Suppressor macrophage (primary cell): ENCODE measurements at regions not wholly inside any gene's neighbourhood (a gene's known extent, or its start where the extent isn't known, plus 50 kb on each side); places are given as distances from the start of the nearest gene placed in this dataset.
"Not testable (repeated sequence)": the region's sequence is repeated elsewhere in the genome, so short reads cannot be mapped to it uniquely, and the experiment has no call there.

Experiments
- DNase-seq, 4 experiments: peaks; one replicate each; pipeline ENCODE4 v3.0.0-alpha.2; 2020 to 2022

- no peak for DNase-seq
Measured at GRCh38 chr1:72485801-72486200, 203.5 kb upstream of the NEGR1 start.

DNA sequence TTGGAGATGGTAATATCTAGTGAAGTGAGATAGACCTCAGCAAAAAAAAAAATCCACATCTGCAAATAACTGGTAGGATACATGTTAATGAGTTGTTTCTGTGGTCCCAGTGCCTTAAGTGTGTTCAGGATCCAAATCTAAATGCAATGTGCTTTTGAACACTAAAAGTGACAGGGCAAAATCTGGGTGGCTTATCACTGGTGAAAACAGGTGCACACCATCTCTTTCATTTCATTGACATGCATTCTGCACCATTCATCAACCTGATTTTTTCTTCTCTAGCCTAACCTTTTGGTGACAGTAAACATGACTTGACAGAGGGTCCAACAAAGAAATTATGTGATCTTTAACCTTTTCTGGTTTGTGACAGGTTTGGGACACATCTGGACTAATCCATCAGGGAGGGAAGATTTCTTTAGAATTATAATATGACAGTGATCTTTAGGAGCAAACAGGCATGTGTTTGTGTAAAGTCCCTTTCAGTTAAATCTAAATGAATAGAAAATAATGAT, 201.6 kb upstream of the NEGR1 start:
- no peak for DNase-seq

DNA sequence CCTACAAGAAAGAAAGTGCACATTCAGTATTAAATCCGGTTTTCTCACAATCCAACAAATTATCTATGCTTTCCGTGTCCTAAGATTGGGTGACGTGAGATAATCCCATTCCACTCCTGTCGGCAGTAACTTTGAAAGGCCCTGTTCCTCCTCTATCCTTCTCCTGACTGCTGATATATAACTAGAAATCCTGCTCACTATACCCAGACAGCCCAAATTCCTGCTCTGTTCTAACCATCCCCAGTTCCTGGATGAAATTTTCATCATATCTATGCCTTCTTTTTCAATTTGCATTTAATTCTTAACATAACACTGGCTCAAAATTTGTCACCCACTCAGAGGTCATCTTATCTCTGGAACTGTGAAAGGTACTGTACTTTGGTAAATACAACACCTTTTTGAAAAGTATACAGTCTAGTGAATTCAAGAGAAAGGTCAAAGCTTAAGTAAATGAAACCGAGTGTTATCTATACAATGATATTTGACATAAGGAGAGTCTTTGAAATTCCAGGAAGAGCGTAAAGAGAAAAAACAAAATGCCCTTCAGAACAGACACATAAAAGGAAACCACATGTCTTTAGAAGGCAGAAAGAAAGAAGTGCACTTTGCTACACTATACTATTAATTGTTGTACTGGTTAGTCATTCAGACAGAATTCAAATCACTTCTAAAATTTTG, 200.5 kb upstream of the NEGR1 start:
- no peak for DNase-seq

- DNase-seq = no peak
Measured at GRCh38 chr1:72481420-72481970, 199.2 kb upstream of the NEGR1 start.

DNA sequence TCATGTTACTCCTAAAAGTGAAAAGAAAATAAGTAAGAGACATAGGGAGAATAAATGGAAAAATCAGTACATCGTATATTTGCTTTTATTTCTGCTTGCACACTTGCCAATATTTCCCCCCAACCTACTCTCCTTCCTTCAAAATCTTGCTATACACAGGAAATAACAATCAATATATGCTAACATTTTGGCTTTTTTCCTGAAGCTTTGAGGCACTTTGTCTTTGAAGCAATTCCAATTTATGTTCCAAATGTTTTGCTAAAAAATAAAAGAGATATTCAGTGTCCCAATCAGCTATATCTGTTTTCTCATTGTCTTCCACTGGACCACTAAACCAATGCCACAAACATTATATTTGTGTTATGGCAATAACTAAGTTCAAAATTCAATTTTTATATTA, 184.0 kb upstream of the NEGR1 start:
- no peak for DNase-seq

DNA sequence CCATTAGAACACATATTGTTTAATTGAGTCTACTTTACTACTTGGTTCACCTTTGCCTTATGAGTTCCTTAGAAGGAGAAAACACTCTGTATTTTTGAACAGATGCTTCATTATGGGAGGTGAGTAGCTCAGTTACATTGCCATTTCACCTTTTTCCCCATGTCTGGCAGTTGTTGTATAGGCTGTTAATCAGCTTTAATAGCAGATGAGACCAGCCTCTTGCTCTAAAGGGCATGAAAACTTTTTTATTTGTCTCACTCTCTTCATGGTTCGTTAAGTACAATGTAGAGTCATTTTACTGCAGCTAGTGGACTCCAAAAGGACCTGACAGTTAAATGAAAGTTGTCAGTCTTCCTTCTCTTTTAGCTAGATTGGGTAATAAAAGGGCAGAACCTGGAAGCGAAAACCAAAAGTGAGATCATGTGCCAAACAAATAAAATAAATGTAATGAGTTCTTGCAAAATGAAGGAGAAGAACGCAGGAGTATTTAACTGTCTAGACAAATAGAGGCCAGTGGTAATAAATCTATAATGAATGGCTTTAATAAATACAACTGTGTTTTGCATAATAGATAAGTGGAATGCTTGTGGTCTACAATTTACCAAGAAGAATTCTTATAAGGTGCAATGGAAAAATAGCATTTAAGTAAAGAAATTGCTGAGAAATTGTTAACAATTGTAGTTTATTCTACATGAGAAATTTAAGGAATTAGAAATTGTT, 180.0 kb upstream of the NEGR1 start:
- DNase-seq = no peak

DNA sequence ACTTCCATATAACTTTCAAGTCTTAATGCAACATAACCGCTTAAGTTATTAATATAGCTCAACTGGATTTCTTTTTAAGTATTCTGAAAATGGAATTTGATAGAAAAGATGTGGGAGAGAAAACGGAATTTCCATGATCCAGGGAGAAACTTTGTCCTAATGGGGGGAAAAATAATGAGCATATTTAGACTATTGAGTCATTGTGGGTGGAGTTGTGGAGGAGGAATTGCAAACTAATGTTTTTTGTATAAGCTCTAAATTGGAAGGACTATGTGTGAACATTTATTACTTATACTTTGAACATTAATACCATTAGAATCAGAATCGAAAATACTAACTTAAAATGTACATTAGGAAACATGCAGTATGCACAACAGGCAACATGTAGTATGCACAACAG, 159.9 kb upstream of the NEGR1 start:
- DNase-seq = no peak

DNA sequence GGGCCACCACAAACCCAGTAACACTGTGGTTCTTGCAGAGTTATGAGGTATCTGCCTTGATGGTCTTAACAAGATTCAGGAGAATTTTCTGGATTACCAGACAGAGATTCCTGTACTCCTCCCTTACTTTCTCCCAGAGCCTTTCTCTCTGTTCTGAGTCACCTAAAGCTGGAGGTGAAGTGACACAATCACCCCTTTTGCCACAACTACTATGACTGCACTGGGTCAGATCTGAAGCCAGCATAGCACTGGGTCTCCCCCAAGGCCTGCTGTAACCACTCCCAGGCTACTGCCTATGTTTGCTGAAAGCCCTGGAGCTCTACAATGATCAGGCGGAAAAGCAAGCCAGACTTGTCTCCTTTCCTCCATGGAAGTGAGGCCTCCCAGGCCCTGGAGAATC, 156.7 kb upstream of the NEGR1 start:
- no peak for DNase-seq

DNA sequence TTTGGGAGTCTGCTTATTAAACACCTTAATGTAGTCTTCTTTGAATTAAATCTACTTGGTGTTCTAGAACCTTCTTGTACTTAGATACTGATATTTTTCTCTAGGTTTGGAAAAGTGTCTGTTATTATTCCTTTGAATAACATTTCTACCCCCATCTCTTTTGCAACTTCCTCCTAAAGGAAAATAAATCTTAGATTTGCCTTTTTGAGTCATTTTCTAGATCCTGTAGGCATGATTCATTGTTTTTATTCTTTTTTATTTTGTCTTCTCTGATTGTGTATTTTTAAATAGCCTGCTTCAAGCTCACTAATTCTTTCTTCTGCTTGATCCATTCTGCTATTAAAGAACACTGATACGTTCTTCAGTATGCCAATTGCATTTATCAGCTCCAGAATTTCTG, 155.9 kb upstream of the NEGR1 start:
- DNase-seq = peak in 1 of 4 experiments; percentile 2

GRCh38 chr1:72435025-72435424, 152.7 kb upstream of the NEGR1 start:
- DNase-seq = peak in 2 of 4 experiments; percentile 4 to 7

DNA sequence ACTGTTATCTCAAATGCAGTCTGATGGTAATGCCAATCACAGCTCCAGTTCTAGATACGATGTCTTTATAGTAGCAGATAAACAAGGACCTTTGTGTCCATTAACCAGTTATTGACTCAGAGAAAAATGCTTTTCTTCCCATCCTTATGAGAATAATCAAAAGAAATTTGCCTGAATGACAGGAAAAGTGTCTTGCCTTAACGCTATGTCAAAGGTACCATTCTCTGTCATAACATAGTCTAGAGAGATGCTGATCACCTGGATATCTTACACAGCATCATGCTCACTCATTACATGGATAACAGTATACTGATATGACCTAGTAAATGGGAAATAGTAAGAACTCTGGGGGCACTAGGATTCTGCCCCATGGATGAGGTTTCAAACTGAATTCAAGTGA, 151.7 kb upstream of the NEGR1 start:
- no peak for DNase-seq

- no peak for DNase-seq
Measured at GRCh38 chr1:72433591-72433990, 151.3 kb upstream of the NEGR1 start.

GRCh38 chr1:72432645-72433267, 150.4 kb upstream of the NEGR1 start:
- DNase-seq = peak in 3 of 4 experiments; percentile 2 to 28 (median 13)

GRCh38 chr1:72431810-72432209, 149.5 kb upstream of the NEGR1 start:
- no peak for DNase-seq

GRCh38 chr1:72428276-72428675, 145.9 kb upstream of the NEGR1 start:
- not testable (repeated sequence) for DNase-seq

DNA sequence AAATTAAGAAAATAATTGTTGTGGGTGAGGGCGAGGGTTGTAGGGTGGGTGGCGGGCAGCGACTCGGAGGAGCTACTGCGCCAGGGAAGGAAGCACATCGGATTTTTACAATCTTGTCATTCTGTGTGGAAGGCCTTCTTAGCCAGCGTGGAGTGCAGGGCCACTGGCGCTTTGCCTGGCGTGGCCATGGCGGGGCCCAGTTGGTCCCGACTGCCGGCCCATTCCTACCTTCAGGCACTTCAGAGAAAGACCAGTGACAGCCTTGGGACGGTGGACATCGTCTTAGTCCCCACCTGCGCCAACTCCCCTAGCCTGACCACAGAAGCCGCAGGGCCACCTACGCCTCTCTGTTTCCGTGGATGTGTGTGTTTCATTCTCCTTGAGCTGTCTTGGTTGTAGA, 136.9 kb upstream of the NEGR1 start:
- no peak for DNase-seq

DNA sequence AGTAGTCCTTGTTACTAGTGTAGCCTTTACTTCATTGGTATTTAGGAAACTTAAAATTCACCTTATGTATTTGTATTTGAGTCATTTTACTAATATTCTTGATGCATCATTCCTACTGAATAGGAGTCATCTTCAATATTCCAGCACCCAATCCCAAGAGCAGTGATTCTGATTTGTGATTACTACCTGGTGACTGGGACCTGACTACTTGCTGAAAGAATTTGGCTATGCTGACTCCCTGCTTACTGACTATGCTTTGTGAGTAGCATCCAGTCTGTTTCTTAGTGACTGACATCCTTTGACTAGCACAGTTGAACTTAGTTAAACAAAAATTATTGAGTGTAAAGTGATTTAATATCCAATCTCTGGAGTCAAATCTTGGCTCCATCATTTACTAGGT, 129.9 kb upstream of the NEGR1 start:
- no peak for DNase-seq

GRCh38 chr1:72399807-72400206, 117.5 kb upstream of the NEGR1 start:
- DNase-seq = no peak

- DNase-seq = no peak
Measured at GRCh38 chr1:72397786-72398185, 115.4 kb upstream of the NEGR1 start.

- DNase-seq = no peak
Measured at GRCh38 chr1:72394457-72394856, 112.1 kb upstream of the NEGR1 start.

GRCh38 chr1:72379072-72379471, 96.7 kb upstream of the NEGR1 start:
- DNase-seq = no peak

- DNase-seq = no peak
Measured at GRCh38 chr1:72375226-72375625, 92.9 kb upstream of the NEGR1 start.

GRCh38 chr1:72371259-72372035, 89.1 kb upstream of the NEGR1 start:
- no peak for DNase-seq
